Loucy (cell line): ENCODE measurements at regions not wholly inside any gene's neighbourhood (a gene's known extent, or its start where the extent isn't known, plus 50 kb on each side); places are given as distances from the start of the nearest gene placed in this dataset.

Source experiments
- H2AFZ ChIP-seq: fragments of 200-600 bp; sonication (generic); 2 replicates; pipeline ENCODE4 v1.6.0; 2016; ENCODE audit warnings: antibody characterized with exemption, mild to moderate bottlenecking, low read length, moderate library complexity
- H3F3A ChIP-seq: fragments of 200-600 bp; 2 replicates; pipeline ENCODE4 v1.6.0; 2016; ENCODE audit warnings: antibody characterized with exemption, low read depth, mild to moderate bottlenecking
- H3K27me3 ChIP-seq: fragments of 200-600 bp; sonication (generic); 2 replicates; pipeline ENCODE4 v1.6.1; 2014; ENCODE audit warnings: low read length, mild to moderate bottlenecking; ENCODE audit not compliant: insufficient read depth, poor library complexity, severe bottlenecking
- H3K36me3 ChIP-seq: fragments of 200-600 bp; sonication (generic); 2 replicates; pipeline ENCODE4 v1.6.1; 2016; ENCODE audit warnings: low read length; ENCODE audit not compliant: insufficient read depth
- H3K4me1 ChIP-seq: fragments of 200-600 bp; sonication (generic); 2 replicates; pipeline ENCODE4 v1.5.1; 2014; ENCODE audit warnings: low read length, mild to moderate bottlenecking; ENCODE audit not compliant: insufficient read depth, poor library complexity, severe bottlenecking
- H3K4me2 ChIP-seq: fragments of 200-600 bp; sonication (generic); 2 replicates; pipeline ENCODE4 v1.6.0; 2014; ENCODE audit warnings: antibody characterized with exemption, low read length, low read depth, mild to moderate bottlenecking; ENCODE audit not compliant: poor library complexity, severe bottlenecking
- H3K4me3 ChIP-seq: fragments of 200-600 bp; sonication (generic); 2 replicates; pipeline ENCODE4 v1.5.1; 2014; ENCODE audit warnings: low read length, mild to moderate bottlenecking, mixed read lengths; ENCODE audit not compliant: poor library complexity, severe bottlenecking
- H3K79me2 ChIP-seq: fragments of 200-600 bp; sonication (generic); 2 replicates; pipeline ENCODE4 v1.6.1; 2014; ENCODE audit warnings: low read length; ENCODE audit not compliant: insufficient read depth
- H3K9ac ChIP-seq: fragments of 200-600 bp; sonication (generic); 2 replicates; pipeline ENCODE4 v1.6.0; 2014; ENCODE audit warnings: mild to moderate bottlenecking, low read depth, low read length, moderate library complexity; ENCODE audit not compliant: poor library complexity, severe bottlenecking
- H3K9me2 ChIP-seq: fragments of 200-600 bp; sonication (generic); replicated peaks from 2 replicates; pipeline ENCODE4 v1.6.1; 2016; ENCODE audit warnings: low read depth, low read length, mixed read lengths
- H3K9me3 ChIP-seq: fragments of 200-600 bp; sonication (generic); 2 replicates; pipeline ENCODE4 v1.6.1; 2014; ENCODE audit warnings: mild to moderate bottlenecking, antibody characterized with exemption, low read length, low read depth; ENCODE audit not compliant: insufficient read depth
- H4K20me1 ChIP-seq: fragments of 200-600 bp; sonication (generic); 2 replicates; pipeline ENCODE4 v1.6.0; 2014; ENCODE audit warnings: antibody characterized with exemption, low read length, mild to moderate bottlenecking; ENCODE audit not compliant: insufficient read depth, poor library complexity, severe bottlenecking
- CTCF ChIP-seq: fragments of 200-600 bp; sonication (generic); conservative IDR thresholded peaks from 2 replicates; pipeline ENCODE4 v1.5.1; 2014; ENCODE audit warnings: mild to moderate bottlenecking, antibody characterized with exemption, low read length
- EZH2phosphoT487 ChIP-seq: fragments of 200-600 bp; IDR thresholded peaks from 2 replicates; pipeline ENCODE4 v1.6.1; 2018; ENCODE audit warnings: antibody characterized with exemption, mild to moderate bottlenecking, moderate library complexity, borderline replicate concordance

- TF ChIP-seq EZH2phosphoT487 (no peak), CTCF (no peak)
- no peaks in the 10 kb centered on the region for H3K9me3 ChIP-seq
These were observed 175.4 kb upstream of the CADPS start for GRCh38 chr3:63050548-63051177.

GRCh38 chr3:63051920-63052319 is 176.7 kb upstream of the CADPS start:
- Histone ChIP-seq H3K36me3 (no peaks in the 10 kb centered on the region), H3K27me3 (no peaks in the 10 kb centered on the region), H3K79me2 (no peaks in the 10 kb centered on the region), H3K9me3 (no peaks in the 10 kb centered on the region), H2AFZ (no peak overlapping the region), H4K20me1 (no peaks in the 10 kb centered on the region), H3K4me1 (no peaks in the 10 kb centered on the region), H3K4me3 (no peak overlapping the region), H3K4me2 (no peak overlapping the region), H3F3A (no peaks in the 10 kb centered on the region), H3K9ac (no peak overlapping the region), H3K9me2 (no peaks in the 10 kb centered on the region)
- no peak for TF ChIP-seq EZH2phosphoT487

More at GRCh38 chr3:63050548-63051177, 175.4 kb upstream of the CADPS start:
- H3K27me3 ChIP-seq, result no peaks in the 10 kb centered on the region
- H2AFZ ChIP-seq, result no peak overlapping the region
- H3K79me2 ChIP-seq, result no peaks in the 10 kb centered on the region
- H4K20me1 ChIP-seq, result no peaks in the 10 kb centered on the region
- H3K4me2 ChIP-seq, result no peak overlapping the region
- H3K4me1 ChIP-seq, result no peaks in the 10 kb centered on the region
- no peak overlapping the region for H3K4me3 ChIP-seq
- no peaks in the 10 kb centered on the region for H3K9me2 ChIP-seq
- no peaks in the 10 kb centered on the region for H3F3A ChIP-seq
- H3K36me3 ChIP-seq, result no peaks in the 10 kb centered on the region
- H3K9ac ChIP-seq, result no peak overlapping the region

- Histone ChIP-seq H3K9ac (no peak overlapping the region), H3K27me3 (no peaks in the 10 kb centered on the region), H3F3A (no peaks in the 10 kb centered on the region), H3K9me2 (no peaks in the 10 kb centered on the region), H4K20me1 (no peaks in the 10 kb centered on the region), H3K79me2 (no peaks in the 10 kb centered on the region), H3K4me3 (no peak overlapping the region), H3K4me2 (no peak overlapping the region), H2AFZ (no peak overlapping the region), H3K4me1 (no peaks in the 10 kb centered on the region), H3K36me3 (no peaks in the 10 kb centered on the region), H3K9me3 (no peaks in the 10 kb centered on the region)
- TF ChIP-seq CTCF (no peak), EZH2phosphoT487 (no peak)
These were observed 181.7 kb upstream of the CADPS start for GRCh38 chr3:63056932-63057331.

GRCh38 chr3:63060412-63060811 is 185.2 kb upstream of the CADPS start:
- no peak overlapping the region for H3K4me2 ChIP-seq
- no peaks in the 10 kb centered on the region for H3K36me3 ChIP-seq
- TF ChIP-seq CTCF (no peak), EZH2phosphoT487 (no peak)
- H3F3A ChIP-seq, result no peaks in the 10 kb centered on the region
- H3K27me3 ChIP-seq, result no peaks in the 10 kb centered on the region
- H2AFZ ChIP-seq, result no peak overlapping the region
- H3K9me2 ChIP-seq, result no peaks in the 10 kb centered on the region
- no peaks in the 10 kb centered on the region for H3K9me3 ChIP-seq
- no peak overlapping the region for H3K4me3 ChIP-seq
- no peak overlapping the region for H3K9ac ChIP-seq
- no peaks in the 10 kb centered on the region for H3K4me1 ChIP-seq
- H3K79me2 ChIP-seq, result no peaks in the 10 kb centered on the region
- no peaks in the 10 kb centered on the region for H4K20me1 ChIP-seq
